Thoracic aorta (tissue), 2 donors: ENCODE measurements at regions not wholly inside any gene's neighbourhood (a gene's known extent, or its start where the extent isn't known, plus 50 kb on each side); places are given as distances from the start of the nearest gene placed in this dataset.

Source experiments
- ATAC-seq: fragments of 150-250 bp; one replicate; pipeline ENCODE4 v1.8.0; 2017; ENCODE audit warnings: low read depth; ENCODE audit not compliant: insufficient number of reproducible peaks, low FRiP score
- DNase-seq: peaks from one replicate; pipeline ENCODE4 v3.0.0-alpha.2; 2020; ENCODE audit warnings: low spot score
- H3K27ac ChIP-seq, 2 donors: fragments of 200-600 bp; sonication (generic); 1 replicate in 1 of 2; 2 replicates in 1 of 2; pipeline ENCODE4 v1.5.1; 2016; ENCODE audit warnings: mild to moderate bottlenecking in 2 of 2, moderate library complexity in 2 of 2
- H3K27me3 ChIP-seq: fragments of 200-600 bp; sonication (generic); replicated peaks from 2 replicates; pipeline ENCODE4 v1.6.0; 2016; ENCODE audit warnings: mild to moderate bottlenecking; ENCODE audit not compliant: insufficient read depth
- H3K36me3 ChIP-seq: fragments of 200-600 bp; sonication (generic); one replicate; pipeline ENCODE4 v1.5.1; 2016
- H3K4me1 ChIP-seq, 2 donors: fragments of 200-600 bp; sonication (generic); 1 replicate in 1 of 2; 2 replicates in 1 of 2; pipeline versions ENCODE4 v1.5.1 to v1.6.0; 2016; ENCODE audit warnings: low read depth in 2 of 2, mild to moderate bottlenecking in 1 of 2; ENCODE audit not compliant: control insufficient read depth in 1 of 2
- H3K4me3 ChIP-seq: fragments of 200-600 bp; sonication (generic); 2 replicates; pipeline ENCODE4 v1.5.1; 2016; ENCODE audit warnings: mild to moderate bottlenecking
- H3K9me3 ChIP-seq: fragments of 200-600 bp; sonication (generic); 2 replicates; pipeline ENCODE4 v1.5.1; 2016
- CTCF ChIP-seq: fragments of 200-600 bp; sonication (generic); IDR thresholded peaks from one replicate; pipeline ENCODE4 v1.5.1; 2019; ENCODE audit warnings: antibody characterized with exemption

- no peak for TF ChIP-seq CTCF
- ATAC-seq: no peak
- DNase-seq: no peak
- H3K4me3 ChIP-seq: no peak overlapping the region
- no peaks in the 10 kb centered on the region for H3K9me3 ChIP-seq
- H3K27ac ChIP-seq: no peak overlapping the region
- H3K4me1 ChIP-seq: no peaks in the 10 kb centered on the region
- no peaks in the 10 kb centered on the region for H3K36me3 ChIP-seq
- H3K27me3 ChIP-seq: no peaks in the 10 kb centered on the region
These were observed 175.2 kb downstream of the DHX35 start for GRCh38 chr20:39137299-39137698.

- ATAC-seq (no peak), DNase-seq (no peak)
- Histone ChIP-seq H3K36me3 (no peaks in the 10 kb centered on the region), H3K9me3 (no peaks in the 10 kb centered on the region), H3K27me3 (no peaks in the 10 kb centered on the region), H3K27ac (no peak overlapping the region), H3K4me3 (no peak overlapping the region), H3K4me1 (no peaks in the 10 kb centered on the region)
- TF ChIP-seq CTCF: no peak
These were observed 174.7 kb downstream of the DHX35 start for GRCh38 chr20:39136798-39137197.

GRCh38 chr20:39135885-39136544 lies 173.9 kb downstream of the DHX35 start:
- no peak for DNase-seq
- Histone ChIP-seq H3K36me3 (no peaks in the 10 kb centered on the region), H3K4me1 (no peaks in the 10 kb centered on the region), H3K4me3 (no peak overlapping the region), H3K27ac (no peak overlapping the region), H3K27me3 (no peaks in the 10 kb centered on the region), H3K9me3 (no peaks in the 10 kb centered on the region)
- ATAC-seq: no peak
- TF ChIP-seq CTCF: no peak

GRCh38 chr20:39133201-39133600 lies 171.1 kb downstream of the DHX35 start:
- no peak overlapping the region for H3K4me3 ChIP-seq
- no peak for ATAC-seq
- no peaks in the 10 kb centered on the region for H3K9me3 ChIP-seq
- no peaks in the 10 kb centered on the region for H3K27me3 ChIP-seq
- H3K36me3 ChIP-seq: no peaks in the 10 kb centered on the region
- no peaks in the 10 kb centered on the region for H3K4me1 ChIP-seq
- DNase-seq: no peak
- H3K27ac ChIP-seq: no peak overlapping the region
- no peak for TF ChIP-seq CTCF

- DNase-seq (no peak), ATAC-seq (no peak)
- no peak overlapping the region for H3K4me3 ChIP-seq
- TF ChIP-seq CTCF: no peak
- H3K36me3 ChIP-seq: no peaks in the 10 kb centered on the region
- no peaks in the 10 kb centered on the region for H3K4me1 ChIP-seq
- no peaks in the 10 kb centered on the region for H3K9me3 ChIP-seq
- no peak overlapping the region for H3K27ac ChIP-seq
- H3K27me3 ChIP-seq: no peaks in the 10 kb centered on the region
These were observed 170.4 kb downstream of the DHX35 start for GRCh38 chr20:39132511-39132910.
